SHP77 treated with DMSO at 0.1 percent for 48 hours (cell line): ENCODE measurements at regions not wholly inside any gene's neighbourhood (a gene's known extent, or its start where the extent isn't known, plus 50 kb on each side); places are given as distances from the start of the nearest gene placed in this dataset.
A peak's percentile ranks its signal among the peaks of the same experiment; 100 is the strongest.
"Not testable (repeated sequence)": the region's sequence is repeated elsewhere in the genome, so short reads cannot be mapped to it uniquely, and the experiment has no call there.

Source experiments
- DNase-seq: peaks from one replicate; lab custom pipeline; 2025; lab: John Stamatoyannopoulos, UW

DNA sequence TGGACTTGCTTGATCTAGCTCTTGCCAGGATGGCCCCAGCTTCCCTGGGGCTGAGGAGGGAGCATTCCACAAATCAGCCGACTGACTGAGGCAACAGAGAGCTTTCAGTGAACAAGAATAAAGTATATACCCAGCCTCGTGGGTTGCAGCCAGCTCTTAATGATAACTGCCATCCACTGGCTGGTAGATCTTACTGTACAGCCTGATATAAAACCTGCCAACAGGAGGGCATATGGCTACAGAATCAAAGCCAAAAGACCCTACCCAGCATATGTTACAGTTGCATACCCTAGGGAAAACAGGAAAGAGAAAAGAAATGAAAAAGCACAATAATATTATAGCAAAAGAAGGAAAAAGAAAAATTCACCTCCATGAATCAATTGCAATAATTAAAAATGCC is 775.9 kb upstream of the KIF2B start:
- DNase-seq, result no peak

DNA sequence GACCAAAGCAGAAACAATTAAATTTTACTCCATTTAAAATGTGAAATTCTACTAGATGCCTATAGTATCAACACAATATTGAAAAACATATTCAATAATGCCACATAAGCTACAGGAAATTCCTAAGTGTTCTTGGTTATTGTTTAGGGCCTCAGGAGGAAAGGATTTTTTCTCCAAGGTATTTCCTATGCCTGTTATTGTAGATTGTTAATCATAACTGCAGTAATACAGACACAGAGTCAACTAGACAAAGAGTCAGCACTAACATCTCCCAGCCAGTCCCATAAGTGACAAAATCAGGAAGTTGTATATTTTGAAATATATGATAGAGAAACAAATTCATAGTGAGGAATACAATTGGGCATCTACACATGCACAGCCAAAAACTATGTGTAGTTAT is 782.7 kb upstream of the KIF2B start:
- DNase-seq, result no peak

DNA sequence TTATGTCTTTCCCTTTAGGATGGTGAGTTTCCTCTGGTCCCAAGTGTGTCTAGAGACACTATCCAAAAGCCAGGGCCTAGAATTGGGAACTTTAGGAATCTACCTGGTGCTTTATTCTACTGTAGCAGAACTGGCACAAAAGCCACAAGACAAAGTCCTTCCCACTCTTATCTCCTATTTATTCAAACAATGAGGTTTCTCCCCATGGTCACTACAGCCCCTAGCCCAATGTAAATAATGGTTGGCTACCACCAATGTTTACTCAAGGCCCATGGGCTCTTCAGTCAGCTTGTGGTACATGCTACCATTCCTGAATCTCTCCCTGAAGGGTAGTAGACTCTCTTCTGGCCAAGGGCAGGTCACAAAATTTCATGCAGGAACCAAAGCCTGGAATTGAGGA is 789.4 kb upstream of the KIF2B start:
- no peak for DNase-seq

DNA sequence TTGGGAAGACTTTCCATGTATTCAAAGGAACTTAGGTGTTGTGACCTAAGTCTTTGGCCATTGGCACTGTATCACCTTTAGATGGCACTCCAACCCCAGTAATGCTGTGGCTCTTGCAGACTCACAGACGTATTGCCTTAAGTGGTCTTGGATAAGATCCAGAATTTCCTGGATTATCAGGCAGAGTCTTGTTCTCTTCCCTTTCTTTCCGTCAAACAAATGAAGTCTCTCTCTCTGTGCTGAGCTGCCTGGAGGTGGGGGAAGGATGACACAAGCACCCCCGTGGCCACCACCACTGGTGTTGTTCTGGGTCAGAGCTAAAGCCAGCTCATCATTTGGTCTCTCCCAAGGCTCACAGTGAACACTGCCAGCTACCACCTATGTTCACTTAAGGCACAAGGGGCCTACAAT is 789.9 kb upstream of the KIF2B start:
- DNase-seq, result peak; percentile 95

DNA sequence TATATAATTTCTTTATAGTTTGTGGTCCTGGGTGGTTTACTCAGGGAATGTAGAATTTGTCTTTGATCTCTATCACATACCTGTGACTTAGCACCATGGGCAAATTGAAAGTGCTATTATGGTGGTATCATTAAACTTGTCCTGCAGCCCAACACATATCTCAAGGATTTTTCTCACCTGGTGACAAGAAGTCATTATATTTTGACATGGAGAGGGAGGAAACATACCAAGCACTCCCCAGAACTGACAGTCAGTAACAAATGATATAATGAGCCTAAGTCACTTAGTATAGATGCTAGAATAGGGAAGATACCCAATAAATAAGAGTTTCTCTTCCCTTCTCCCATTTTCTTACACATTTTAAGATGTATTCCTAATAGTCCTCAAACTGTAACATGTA is 805.5 kb upstream of the KIF2B start:
- DNase-seq, result no peak

DNA sequence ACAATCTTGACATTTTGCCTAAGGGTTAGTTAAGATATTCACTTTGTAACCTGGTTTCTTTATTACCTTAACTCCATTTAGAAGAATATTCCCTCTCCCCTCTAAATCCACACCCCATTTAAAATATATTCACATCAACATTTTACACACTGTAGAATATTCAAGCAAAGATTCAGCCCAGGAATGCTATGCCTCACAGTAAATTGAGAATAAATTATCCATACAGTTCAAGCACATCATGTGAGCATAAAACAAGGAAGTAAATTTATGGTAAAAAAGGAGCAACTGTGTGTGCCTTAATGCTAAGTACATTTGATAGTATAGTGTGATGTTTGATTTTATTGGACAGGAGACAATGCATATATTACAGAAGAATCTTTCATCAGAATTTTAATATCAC is 806.6 kb upstream of the KIF2B start:
- no peak for DNase-seq

DNA sequence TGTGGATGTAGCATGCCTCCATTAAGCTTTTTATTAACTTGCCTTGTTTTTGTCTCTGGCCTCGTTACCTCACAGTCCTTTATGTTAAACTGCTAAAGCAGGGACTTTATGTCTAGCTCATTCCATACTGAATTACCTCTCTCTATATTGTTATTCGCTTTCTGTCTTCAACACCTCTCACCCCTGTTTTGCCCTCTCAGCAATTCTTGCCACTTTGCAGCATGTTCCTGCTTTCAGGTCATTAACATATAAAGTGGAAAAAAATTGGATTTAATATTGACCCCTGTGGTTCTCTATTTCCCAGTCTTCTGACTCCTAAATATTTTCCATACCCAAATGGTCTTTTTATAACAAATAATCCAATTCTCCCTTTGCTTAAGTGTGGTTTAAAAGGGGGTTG is 810.4 kb upstream of the KIF2B start:
- no peak for DNase-seq

DNA sequence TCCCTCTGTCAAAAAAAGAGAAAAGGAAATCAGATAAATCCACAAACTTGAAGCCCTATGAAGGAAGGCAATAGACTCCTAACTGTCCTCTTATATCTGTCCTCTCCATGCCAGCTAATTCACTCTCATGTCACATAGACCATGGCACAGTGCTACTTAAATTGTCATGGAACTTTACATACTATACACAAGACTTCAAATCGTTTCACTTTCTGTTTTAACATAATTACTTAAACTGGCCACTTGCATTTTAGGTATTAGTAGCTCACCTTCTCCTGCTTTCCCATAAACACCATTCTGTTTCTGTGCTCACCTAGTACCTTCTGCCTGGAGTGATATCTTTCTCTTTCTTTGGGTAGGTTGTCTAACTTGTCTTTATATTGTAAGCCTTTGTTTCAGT is 816.7 kb upstream of the KIF2B start:
- no peak for DNase-seq

DNA sequence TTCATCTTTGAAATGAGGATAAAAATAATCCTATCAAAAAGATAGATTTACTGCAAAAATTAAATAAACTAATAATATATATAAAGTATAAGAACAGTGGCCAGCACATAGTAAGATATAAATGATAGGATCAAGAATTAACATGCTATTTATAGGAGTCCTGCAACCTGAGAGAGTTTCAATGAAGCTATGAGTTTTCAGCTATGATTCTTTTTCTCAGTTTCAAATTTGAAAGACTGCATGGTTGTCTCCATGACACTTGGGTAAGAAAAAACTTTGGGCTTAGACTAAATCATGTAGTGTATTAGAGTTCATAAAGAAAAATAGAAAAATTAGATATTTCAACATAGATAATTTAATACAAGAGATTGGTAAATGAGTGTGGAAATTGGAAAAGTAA is 817.8 kb upstream of the KIF2B start:
- no peak for DNase-seq

DNA sequence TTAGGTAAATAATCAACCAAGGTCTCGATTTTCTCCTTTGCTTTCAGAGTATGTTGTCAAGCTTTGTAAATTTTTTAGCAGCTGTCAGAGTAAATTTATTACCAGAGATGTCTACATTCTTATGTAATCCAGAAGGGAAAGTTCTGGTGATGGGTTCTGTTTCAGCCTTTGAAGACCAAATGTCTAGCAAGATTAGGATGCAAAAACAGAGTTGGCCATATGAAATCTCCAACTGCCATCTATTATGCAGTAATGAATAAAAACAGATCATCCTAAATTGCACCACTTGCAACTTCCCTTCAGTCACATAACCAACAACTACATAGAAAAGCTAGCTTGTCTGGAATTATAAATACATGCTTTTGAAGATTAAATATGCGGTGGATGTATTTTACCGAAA is 826.8 kb upstream of the KIF2B start:
- no peak for DNase-seq

DNA sequence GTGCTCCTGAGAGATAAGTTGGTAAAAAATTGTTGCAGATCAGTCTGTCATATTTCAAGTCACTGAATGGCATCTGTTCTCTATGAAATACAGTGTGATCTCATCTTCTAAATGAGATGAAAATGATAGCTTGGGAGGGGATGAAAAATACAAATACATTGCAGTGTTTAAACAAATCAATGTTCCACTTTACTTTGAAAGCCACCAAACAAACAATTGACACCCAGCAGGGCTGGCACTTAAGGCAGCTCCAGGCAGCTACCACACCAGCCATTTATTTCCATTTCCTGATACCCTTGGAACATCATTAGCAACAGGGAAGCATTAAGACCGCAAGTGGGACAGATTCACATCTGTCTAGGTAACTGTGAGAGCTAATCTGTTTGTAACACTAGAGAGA is 827.6 kb upstream of the KIF2B start:
- peak; percentile 30 for DNase-seq

DNA sequence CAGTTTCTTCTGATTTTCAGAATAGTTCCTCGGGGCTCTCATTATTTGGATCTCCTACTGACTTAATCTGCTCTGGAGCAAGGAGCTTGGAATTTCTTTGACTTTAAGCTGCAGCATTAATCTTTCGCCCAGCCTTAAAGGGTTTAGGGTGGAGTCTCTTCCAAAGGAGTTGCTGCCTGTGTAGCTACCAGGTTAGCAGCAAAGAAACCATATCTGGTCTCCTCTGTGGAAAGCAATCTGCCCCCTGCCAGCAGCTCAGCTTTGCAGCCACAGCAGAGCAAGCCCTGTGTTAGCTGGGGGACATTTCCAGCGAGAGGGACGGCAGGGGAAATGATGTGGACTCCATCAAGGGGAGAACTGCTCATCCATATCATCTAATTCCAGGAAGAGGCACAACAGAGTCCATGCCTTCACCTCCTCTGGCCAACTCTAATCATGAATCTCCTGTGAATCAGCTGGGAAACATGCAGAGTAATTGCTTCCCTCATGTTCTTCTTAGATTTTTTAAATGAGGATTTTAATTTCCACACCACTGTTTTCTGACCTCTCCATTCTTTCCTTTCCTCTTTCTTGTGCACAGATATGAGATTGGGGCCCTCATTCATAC is 827.6 kb upstream of the CA10 start:
- DNase-seq, result no peak

DNA sequence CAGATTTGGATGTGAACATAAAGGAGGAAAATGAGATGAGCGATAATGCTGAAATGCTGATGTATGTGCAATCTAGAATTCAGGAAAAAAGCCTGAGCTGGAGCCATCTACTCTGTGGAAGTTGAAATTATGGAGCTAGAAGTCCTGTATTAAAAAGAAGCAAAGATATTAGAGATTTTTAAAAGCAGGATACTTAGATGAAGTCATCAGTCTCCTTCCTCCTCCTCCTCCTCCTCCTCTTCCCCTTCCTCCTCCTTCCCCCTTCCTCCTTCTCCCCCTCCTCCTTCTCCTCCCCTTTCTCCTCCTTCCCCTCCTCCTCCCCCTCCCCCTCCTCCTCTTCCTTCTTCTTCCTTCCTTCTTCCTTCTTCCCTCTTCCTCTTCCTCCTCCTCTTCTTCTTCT is 823.8 kb upstream of the CA10 start:
- DNase-seq, result no peak

DNA sequence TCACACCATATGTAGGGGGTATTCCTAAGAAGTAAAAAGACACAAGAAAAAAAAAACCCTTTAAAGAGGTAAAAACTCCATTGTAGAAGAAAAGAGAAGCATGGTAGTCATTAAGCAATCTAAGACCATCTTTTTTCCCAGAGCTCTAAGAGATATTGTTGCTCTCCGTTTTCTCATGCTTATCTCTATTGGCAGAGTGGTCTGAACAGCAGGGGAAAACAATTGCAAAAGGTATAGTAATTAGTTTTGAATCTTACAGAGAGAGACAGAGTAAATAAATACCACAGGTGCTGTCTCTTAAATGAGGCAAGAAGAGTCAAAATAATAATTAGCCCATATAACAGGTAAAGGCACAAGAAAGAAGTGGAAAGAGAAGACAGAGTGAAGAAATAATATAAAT is 821.4 kb upstream of the CA10 start:
- DNase-seq, result no peak

DNA sequence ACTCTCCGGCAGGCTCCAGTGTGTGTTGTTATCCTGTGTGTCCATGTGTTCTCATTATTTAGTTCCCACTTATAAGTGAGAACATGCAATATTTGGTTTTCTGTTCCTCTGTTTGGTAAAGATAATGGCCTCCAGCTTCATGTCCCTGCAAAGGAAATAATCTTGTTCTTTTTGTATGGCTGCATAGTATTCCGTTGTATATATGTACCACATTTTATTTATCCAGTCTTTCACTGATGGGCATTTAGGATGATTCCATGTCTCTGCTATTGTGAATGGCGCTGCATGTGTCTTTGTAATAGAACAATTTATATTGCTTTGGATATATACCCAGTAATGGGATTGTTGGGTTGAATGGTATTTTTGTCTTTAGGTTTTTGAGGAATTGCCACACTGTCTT is 807.3 kb upstream of the CA10 start:
- DNase-seq, result no peak

DNA sequence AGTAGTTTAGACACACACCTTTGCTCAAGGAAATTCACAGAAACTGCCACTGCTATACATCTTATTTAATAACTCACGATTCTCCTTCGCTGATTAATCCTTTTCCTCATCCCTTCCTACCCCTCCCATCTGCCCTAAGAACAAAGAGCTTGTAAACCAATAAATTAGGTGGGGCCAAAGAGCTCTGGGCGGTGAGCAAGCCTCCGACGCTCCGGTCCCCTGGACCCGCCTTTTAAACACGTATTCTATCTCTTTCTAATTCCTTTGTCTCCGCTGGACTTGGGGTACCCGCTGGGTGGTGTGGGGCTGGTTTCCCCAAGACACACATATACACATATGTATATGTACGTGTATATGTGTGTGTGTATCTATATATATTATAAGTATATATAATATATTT is 803.2 kb upstream of the CA10 start:
- not testable (repeated sequence) for DNase-seq

DNA sequence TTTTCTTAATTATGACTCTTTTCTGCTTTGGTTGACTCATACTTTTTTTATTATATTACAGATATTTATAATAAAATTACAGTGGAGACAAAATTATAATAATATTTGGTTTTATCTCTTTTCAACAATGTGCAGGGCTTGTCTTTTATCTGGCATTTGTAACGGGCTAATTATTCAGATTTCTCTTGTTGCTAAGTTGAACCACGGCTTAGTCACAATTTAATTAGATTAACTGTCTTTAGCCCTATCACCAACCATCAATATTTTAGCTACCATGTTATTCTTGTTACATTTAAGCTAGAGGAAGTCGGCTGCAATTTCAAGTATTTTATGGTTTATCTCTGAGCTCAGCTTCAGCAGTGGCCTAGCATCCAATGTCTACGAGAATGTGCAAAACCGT is 798.9 kb upstream of the CA10 start:
- no peak for DNase-seq

DNA sequence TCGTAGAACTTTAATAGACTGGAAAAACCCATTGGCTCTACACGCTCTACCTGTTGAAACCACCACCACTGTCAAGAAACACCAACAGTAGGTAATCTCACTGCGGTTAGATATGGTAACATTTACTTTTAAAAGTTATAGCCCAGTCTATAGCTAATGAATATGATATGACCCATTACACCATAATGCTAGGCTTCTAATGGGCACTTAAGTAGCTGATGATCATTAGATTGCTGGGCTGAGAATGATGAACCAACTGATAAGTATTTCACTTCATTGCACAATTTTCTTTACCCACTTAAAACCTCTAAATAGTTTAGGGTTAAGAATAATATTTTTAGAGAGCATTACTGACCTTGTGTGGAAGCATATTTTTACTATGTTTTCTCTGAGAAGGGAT is 788.9 kb upstream of the CA10 start:
- no peak for DNase-seq

DNA sequence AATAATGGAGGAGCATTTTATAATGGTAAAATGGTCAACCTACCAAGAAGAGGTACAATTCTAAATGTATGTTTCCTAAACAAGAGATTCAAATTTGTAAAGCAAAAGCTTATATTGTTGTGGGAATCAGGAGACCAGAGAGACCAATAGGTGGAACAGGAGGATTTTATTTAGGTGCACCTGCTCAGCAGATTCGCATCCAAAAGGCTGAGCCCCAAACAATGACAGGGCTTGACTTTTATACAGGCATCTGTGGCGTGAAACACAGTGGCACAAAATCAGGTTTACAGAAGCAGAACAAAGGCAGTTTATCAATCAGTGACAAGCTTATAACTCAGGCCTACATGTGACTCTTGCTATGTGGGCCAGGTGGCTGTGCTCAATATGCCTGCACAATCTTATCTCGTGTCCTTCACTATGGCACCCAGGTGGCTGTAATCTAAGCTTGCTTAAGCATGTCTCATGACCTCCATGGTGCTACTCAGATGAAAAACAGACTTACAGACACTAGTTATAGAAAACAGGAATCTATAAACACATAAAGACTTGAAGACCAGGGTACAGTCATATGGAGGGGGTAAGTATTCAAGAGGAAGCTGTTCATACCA is 780.2 kb upstream of the CA10 start:
- no peak for DNase-seq

DNA sequence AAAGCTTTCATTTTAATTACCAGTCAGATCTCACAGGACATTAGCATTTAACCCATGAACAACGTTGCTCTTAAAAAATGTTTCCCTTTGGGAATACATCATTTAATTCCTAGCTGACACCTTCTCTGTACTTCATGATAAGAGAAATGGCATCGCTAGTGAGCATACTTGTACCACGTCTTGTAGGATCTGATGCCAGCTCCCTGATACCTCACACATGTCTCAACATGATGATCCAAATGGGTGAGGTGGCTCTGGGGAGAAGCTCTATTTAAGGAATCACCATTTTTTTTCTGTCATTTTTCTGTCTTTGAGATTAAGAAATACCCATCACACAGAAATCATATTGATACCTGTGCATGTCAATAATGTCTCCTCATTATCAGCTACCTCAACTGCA is 772.1 kb upstream of the CA10 start:
- no peak for DNase-seq

DNA sequence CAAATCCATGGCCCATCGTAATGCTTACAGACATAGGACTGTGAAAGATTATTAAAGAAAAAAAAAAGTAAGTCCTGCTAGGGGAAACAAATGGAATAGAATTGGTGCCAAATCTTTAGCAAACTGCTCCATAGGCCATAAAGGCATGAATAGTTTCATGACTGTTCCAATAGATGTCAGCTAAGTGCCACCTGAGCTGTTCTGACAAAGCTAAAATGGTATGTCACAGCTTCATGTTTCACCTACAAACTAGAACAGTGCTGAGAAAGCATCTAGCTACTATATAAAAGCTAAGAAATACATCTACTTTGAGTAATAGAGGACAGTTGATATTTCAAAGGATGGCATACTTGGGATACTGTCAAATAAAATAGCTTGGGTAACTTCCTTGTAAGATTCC is 771.6 kb upstream of the CA10 start:
- no peak for DNase-seq

DNA sequence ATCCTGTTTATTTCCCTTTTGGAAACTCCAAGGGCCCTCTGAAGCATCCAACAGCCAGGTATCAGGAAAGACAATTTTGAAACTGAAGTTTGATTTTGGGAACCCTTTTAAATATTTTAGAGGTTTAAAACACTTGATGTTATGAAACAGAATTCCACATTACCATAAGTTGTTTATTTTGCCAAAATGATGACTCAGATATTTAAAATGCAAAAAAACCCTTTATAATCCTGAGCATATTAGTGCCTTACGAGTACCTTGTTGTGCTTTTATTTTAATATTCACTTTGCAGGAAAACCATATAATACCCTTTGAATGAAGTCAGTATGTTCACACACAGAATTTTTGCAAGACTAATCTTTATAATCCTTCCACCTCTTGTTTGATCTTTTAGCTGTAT is 765.1 kb upstream of the CA10 start:
- DNase-seq, result no peak

DNA sequence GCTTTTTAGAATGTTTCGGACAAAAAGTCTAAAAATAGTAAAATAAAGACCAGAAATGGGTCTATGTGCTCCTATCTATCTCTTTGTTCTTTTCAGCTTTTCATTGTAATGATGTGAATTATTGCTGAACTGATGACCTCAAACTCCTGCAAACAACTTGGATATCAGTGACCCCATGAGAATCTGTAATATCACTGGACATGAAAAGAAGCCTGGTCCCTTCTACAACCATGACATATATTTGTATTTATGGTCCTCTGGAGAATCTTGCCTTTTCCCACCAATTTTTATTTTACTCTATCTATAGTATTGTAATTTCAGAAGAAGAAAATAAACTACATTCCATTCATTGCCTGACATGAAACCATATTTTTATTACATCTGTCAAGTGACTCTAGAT is 740.7 kb upstream of the CA10 start:
- no peak for DNase-seq

DNA sequence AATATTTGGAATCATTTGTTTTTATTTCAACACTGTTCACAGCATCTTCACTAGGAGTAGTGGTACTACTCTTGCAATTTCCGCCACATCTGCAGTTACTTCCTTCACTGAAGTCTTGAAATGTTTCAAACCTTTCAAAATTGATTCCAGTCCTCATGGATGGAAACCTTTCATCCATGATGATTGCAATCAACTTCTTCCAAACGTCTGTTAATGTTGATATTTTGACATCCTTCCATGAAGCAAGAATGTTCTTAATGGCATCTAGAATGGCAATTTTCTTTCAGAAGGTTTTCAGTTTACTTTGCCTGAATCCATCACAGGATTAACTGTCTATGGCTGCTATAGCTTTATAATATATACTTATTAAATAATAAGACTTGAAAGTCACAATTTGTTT is 736.8 kb upstream of the CA10 start:
- no peak for DNase-seq

DNA sequence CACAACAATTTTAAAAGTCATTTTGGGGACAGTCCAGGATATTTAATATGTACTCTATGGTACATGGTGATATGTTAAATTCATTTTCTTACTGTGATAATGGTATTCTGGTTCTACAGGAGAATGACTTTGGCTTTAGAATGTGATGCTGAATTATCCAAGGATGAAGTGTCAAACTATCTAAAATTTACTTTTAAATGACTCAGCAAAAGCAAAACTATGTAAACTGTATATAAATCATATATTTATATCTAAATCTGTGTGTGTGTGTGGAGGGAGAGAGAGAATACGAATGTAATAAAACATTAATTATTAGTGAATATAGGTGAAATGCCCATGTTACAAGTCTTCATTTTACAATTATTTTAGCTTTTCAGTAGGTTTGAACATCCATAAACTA is 733.8 kb upstream of the CA10 start:
- no peak for DNase-seq
